Panc1 (cell line): ENCODE measurements at regions not wholly inside any gene's neighbourhood (a gene's known extent, or its start where the extent isn't known, plus 50 kb on each side); places are given as distances from the start of the nearest gene placed in this dataset.

Experiments used
- ATAC-seq: fragments of 200-7000 bp; cut with Tn5 transposase; 2 replicates; pipeline ENCODE4 v1.9.1; 2020; ENCODE audit warnings: mild to moderate bottlenecking, moderate library complexity
- BruUV-seq: library from RNA; stranded (reverse); fragments of 400-500 nt; replicated peaks from 2 replicates; lab custom pipeline; 2021; lab: Mats Ljungman, UMichigan
- CTCF ChIA-PET: fragments of 300-600 bp; sonication (Branson Sonifier 250); formaldehyde crosslinking; loops from one replicate; lab custom pipeline; 2022; ENCODE audit warnings: antibody characterized with exemption; lab: Charles Lee
- POLR2A ChIA-PET: fragments of 300-600 bp; sonication (Branson Sonifier 250); formaldehyde crosslinking; loops from one replicate; lab custom pipeline; 2022; ENCODE audit warnings: antibody characterized with exemption; lab: Charles Lee
- DNase-seq: peaks from one replicate; pipeline ENCODE4 v3.0.0-alpha.2; 2010; ENCODE audit warnings: low read depth, low spot score
- H3K27ac ChIP-seq: 2 replicates; pipeline ENCODE4 v1.5.1; 2011; ENCODE audit warnings: mild to moderate bottlenecking, low read length, inconsistent platforms
- H3K27me3 ChIP-seq: fragments of 200-500 bp; sonication (Bioruptor generic); 2 replicates; pipeline ENCODE4 v1.6.0; 2014; ENCODE audit warnings: low read length, inconsistent platforms; ENCODE audit not compliant: control insufficient read depth, insufficient read depth
- H3K36me3 ChIP-seq: fragments of 200-500 bp; sonication (Bioruptor generic); 2 replicates; pipeline ENCODE4 v1.5.1; 2014; ENCODE audit warnings: inconsistent platforms, mild to moderate bottlenecking, low read length, moderate library complexity; ENCODE audit not compliant: control insufficient read depth, insufficient read depth
- H3K4me1 ChIP-seq: 2 replicates; pipeline ENCODE4 v1.5.1; 2011; ENCODE audit warnings: inconsistent platforms, mild to moderate bottlenecking, low read length, moderate library complexity; ENCODE audit not compliant: control insufficient read depth, insufficient read depth
- H3K4me3 ChIP-seq, 2 experiments: 2 replicates each; pipeline ENCODE4 v1.5.1; 2011 to 2012; ENCODE audit warnings: low read depth in 2 of 2, low read length in 2 of 2, mild to moderate bottlenecking in 2 of 2, inconsistent platforms in 1 of 2, moderate library complexity in 1 of 2
- H3K9me3 ChIP-seq: fragments of 200-500 bp; sonication (Bioruptor generic); 2 replicates; pipeline ENCODE4 v1.5.1; 2014; ENCODE audit warnings: low read depth, mild to moderate bottlenecking, inconsistent platforms, low read length, moderate library complexity; ENCODE audit not compliant: control insufficient read depth, insufficient read depth
- POLR2AphosphoS5 ChIP-seq: IDR thresholded peaks from 2 replicates; pipeline ENCODE4 v1.6.1; 2012; ENCODE audit warnings: mild to moderate bottlenecking, low read depth, low read length, moderate library complexity
- SIN3A ChIP-seq: IDR thresholded peaks from 2 replicates; pipeline ENCODE4 v1.6.1; 2012; ENCODE audit warnings: low read depth, mild to moderate bottlenecking, low read length, moderate library complexity, borderline replicate concordance; ENCODE audit not compliant: insufficient read depth
- TCF7L2 ChIP-seq: IDR thresholded peaks from 2 replicates; pipeline ENCODE4 v1.6.1; 2011; ENCODE audit warnings: mild to moderate bottlenecking, low read depth, low read length, inconsistent platforms
- in situ Hi-C: cut with HindIII; loops from 2 replicates; pipeline ENCODE4 v1.10.0; 2016; ENCODE audit warnings: low sequenced_read_pairs, low pct_unique_long_range_greater_than_20kb
- intact Hi-C: fragments of 100-400 bp; cut with micrococcal nuclease; formaldehyde crosslinking; loops from one replicate; pipeline ENCODE4 v1.10.0; 2022; ENCODE audit not compliant: unreplicated experiment
- TF ChIP-seq, protein P1 (sequence below): fragments of 450-650 bp; IDR thresholded peaks from 2 replicates; pipeline ENCODE4 v1.5.1; 2017; ENCODE audit warnings: mild to moderate bottlenecking
- TF ChIP-seq, protein P2 (sequence below), 2 experiments: IDR thresholded peaks; 2 replicates each; pipeline ENCODE4 v1.6.1; 2011 to 2012; ENCODE audit warnings: low read depth in 2 of 2, control low read depth in 1 of 2, low read length in 1 of 2, mild to moderate bottlenecking in 1 of 2, moderate library complexity in 1 of 2; ENCODE audit not compliant: insufficient read depth in 1 of 2

DNA sequence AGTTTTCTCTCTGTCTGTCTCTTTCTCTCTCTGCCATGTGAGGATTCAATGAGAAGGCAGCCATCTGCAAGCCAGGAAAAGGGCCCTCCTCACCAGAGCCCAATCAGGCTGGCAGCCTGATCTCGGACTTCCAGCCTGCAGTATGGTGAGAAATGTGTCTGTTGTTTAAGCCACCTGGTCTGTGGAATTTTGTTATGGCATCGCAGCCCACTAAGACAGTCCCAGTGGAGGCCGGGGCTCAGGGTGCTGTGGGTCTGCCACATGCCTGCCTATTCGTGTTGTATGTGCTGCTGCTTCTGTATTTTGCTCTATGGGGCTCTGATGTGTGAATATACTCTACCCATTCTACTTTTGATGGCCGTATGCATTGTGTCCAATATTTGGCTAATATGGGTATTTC lies 139.0 kb upstream of the HS6ST1 start:
- Histone ChIP-seq H3K27ac (no peak overlapping the region), H3K4me3 (no peak overlapping the region), H3K4me1 (no peaks in the 10 kb centered on the region), H3K36me3 (no peaks in the 10 kb centered on the region), H3K27me3 (no peaks in the 10 kb centered on the region), H3K9me3 (peaks cover 4% of the 10 kb centered on the region; the same call in 1 of the 2 replicates)
- ChIA-PET CTCF (no interaction called here), POLR2A (no interaction called here)
- no peak for DNase-seq
- intact Hi-C loops = no loop called here
- TF ChIP-seq POLR2AphosphoS5 (no peak), TCF7L2 (no peak), SIN3A (no peak)
- TF ChIP-seq, protein P1, sequence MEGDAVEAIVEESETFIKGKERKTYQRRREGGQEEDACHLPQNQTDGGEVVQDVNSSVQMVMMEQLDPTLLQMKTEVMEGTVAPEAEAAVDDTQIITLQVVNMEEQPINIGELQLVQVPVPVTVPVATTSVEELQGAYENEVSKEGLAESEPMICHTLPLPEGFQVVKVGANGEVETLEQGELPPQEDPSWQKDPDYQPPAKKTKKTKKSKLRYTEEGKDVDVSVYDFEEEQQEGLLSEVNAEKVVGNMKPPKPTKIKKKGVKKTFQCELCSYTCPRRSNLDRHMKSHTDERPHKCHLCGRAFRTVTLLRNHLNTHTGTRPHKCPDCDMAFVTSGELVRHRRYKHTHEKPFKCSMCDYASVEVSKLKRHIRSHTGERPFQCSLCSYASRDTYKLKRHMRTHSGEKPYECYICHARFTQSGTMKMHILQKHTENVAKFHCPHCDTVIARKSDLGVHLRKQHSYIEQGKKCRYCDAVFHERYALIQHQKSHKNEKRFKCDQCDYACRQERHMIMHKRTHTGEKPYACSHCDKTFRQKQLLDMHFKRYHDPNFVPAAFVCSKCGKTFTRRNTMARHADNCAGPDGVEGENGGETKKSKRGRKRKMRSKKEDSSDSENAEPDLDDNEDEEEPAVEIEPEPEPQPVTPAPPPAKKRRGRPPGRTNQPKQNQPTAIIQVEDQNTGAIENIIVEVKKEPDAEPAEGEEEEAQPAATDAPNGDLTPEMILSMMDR = no peak
- TF ChIP-seq, protein P2, sequence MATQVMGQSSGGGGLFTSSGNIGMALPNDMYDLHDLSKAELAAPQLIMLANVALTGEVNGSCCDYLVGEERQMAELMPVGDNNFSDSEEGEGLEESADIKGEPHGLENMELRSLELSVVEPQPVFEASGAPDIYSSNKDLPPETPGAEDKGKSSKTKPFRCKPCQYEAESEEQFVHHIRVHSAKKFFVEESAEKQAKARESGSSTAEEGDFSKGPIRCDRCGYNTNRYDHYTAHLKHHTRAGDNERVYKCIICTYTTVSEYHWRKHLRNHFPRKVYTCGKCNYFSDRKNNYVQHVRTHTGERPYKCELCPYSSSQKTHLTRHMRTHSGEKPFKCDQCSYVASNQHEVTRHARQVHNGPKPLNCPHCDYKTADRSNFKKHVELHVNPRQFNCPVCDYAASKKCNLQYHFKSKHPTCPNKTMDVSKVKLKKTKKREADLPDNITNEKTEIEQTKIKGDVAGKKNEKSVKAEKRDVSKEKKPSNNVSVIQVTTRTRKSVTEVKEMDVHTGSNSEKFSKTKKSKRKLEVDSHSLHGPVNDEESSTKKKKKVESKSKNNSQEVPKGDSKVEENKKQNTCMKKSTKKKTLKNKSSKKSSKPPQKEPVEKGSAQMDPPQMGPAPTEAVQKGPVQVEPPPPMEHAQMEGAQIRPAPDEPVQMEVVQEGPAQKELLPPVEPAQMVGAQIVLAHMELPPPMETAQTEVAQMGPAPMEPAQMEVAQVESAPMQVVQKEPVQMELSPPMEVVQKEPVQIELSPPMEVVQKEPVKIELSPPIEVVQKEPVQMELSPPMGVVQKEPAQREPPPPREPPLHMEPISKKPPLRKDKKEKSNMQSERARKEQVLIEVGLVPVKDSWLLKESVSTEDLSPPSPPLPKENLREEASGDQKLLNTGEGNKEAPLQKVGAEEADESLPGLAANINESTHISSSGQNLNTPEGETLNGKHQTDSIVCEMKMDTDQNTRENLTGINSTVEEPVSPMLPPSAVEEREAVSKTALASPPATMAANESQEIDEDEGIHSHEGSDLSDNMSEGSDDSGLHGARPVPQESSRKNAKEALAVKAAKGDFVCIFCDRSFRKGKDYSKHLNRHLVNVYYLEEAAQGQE (IDR thresholded peaks at IDR 0.05; ENCODE audit: insufficient read depth in 1 of 2, low read depth in 2 of 2, low read length in 1 of 2) = no peak
- in situ Hi-C loops = no loop called here
- no TSS peak for BruUV-seq
- no peak for ATAC-seq

DNA sequence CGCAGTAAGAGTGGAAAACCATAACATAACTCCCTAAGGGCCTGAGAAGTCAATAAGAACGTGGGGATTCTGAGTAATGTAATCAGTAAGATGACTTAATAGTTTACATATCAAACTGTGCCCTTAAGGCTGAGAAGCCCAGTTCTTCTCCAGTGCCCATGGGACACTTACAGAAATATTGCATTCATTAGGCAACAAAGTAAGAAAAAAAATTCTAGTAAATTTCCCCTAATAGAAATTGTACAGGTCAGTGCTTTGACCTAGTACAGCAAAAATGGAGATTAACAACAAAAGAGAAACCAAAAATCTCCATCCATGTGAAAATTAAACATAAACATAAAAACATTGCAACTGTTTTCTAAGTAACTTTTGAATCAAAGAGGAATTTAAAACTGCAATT lies 139.8 kb upstream of the HS6ST1 start:
- Histone ChIP-seq H3K9me3 (peaks cover 4% of the 10 kb centered on the region; the same call in 1 of the 2 replicates), H3K36me3 (no peaks in the 10 kb centered on the region), H3K27me3 (no peaks in the 10 kb centered on the region), H3K4me1 (no peaks in the 10 kb centered on the region), H3K4me3 (no peak overlapping the region), H3K27ac (no peak overlapping the region)
- CTCF ChIA-PET = no interaction called here
- in situ Hi-C loops = no loop called here
- ATAC-seq (no peak), DNase-seq (no peak)
- TF ChIP-seq POLR2AphosphoS5 (no peak), TCF7L2 (no peak), SIN3A (no peak)
- TF ChIP-seq, protein P2 (IDR thresholded peaks at IDR 0.05; ENCODE audit: insufficient read depth in 1 of 2, low read depth in 2 of 2, low read length in 1 of 2) = no peak
- TF ChIP-seq, protein P1 = no peak
- POLR2A ChIA-PET = no interaction called here
- no TSS peak for BruUV-seq
- intact Hi-C loops = no loop called here
